GM21576 (cell line): ENCODE measurements at regions not wholly inside any gene's neighbourhood (a gene's known extent, or its start where the extent isn't known, plus 50 kb on each side); places are given as distances from the start of the nearest gene placed in this dataset.

Experiments used
- ATAC-seq: cut with Tn5 transposase; IDR thresholded peaks from one replicate; pipeline ENCODE4 v1.9.1; 2021; ENCODE audit warnings: mild to moderate bottlenecking, moderate library complexity; ENCODE audit not compliant: unreplicated experiment

DNA sequence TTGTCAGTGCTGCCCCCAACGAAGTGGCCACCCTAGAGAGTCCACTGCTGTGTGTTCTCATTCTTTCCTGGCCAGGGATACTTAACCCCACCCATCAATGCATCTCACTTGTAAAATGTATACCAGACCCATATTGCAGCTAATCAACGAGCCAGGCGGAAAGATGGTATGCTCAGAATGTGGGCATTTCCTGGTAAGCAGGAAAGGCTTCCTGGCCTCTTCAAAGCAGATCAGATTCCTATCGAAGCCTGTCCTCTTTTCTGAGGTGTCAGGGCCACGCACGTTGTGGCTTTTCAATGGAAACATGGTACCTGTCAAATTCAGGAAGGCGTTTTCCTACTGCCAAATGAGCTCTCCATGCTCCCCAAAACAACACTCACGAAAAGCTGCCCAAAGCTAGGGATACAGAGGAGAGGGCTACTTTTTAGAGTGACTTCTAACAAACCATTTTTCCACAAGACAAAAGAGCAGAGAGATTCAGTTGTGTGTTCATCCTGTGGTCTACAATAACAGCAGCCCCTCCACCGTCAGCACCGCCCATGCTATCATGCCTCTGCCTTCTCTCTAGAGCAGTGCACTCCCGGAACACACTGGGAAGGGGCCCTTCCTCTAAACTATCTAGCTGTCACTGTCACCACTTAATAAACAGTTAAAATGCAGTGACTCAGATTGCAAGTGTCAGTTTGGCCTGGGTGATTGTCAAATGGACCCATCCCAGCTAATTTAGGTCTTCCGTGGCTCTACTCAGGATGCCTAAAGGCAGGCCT is 535.1 kb downstream of the RNF144A start:
- ATAC-seq: no peak

DNA sequence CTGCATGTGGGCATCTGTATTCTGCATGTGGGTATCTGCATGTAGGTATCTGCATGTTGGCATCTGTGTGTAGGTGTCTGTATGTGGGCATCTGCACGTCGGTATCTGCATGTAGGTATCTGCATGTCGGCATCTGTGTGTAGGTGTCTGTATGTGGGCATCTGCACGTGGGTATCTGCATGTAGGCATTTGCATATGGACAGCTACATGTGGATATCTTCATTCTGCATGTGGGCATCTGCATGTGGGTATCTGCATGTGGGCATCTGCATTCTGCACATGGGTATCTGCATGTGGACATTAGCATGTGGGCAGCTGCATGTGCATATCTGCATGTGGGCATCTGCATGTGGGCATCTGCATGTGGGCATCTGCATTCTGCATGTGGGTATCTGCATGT is 537.4 kb downstream of the RNF144A start:
- ATAC-seq: no peak

DNA sequence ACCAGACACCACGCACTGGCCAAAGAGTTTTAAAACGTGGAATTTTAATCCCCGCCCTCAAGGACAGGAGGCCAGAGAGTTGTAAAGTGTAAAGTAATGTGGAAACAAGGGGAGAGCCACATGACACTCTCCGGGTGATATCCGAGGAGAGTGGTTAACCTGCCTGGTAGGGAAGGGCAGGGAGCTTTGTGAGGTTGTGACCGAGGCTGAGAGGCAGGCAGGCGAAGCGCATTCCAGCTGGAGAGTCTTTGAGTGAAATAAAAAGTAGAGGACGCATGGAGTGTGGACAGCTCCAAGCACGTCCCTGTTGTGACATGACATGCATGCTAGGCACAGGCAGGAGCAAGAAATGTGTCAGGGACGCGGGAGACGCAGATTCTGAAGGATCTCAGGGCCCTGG is 539.5 kb downstream of the RNF144A start:
- no peak for ATAC-seq

DNA sequence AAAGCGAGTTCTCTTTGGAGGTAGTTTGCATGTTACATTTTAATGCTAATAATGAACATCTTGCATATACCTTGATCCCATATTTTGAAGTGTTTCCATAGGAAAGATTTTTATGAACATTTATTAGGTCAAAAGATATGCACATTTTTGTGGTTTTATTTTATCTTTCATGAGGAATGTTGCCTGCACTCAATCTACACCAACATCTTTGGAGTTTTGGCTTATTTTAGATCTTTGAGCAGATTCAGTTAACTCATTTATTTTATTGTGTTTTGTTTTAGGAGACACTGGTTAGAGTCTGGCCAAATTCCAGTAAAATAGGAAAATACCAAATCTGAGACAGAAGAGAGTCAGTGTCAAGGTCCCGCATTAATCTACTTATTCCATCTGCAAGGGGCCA is 540.9 kb downstream of the RNF144A start:
- ATAC-seq: no peak

DNA sequence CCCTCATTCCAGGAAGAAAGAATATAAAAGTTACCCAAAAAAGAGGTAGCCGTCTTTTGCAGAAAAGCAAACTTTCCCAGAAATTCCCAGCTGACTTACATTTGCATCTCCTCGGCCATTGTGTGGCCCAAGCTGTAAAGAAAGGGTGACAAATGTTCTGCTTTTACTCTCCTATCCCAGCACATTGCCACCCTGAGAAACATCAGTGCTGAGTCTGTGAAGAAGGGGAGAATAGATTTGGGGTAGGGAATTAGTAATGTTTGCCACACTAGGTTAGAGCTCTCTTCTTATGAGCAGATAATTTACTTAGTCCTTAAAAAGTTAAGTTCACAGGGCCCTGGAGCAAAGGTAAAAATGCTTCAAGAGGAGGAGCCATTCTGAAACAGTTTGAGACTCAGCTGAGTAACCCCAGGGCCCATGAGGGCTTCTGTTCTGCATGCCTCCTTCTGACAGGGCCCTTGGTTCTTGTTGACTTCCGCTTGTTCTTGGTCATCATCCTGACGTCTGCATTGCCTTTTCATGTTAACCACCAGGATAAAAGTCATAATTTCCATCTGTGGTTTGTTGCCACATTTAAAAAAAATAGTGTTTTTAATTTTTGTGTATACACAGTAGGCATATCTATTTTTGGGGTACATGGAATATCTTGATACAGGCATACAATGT is 550.7 kb downstream of the RNF144A start:
- no peak for ATAC-seq

DNA sequence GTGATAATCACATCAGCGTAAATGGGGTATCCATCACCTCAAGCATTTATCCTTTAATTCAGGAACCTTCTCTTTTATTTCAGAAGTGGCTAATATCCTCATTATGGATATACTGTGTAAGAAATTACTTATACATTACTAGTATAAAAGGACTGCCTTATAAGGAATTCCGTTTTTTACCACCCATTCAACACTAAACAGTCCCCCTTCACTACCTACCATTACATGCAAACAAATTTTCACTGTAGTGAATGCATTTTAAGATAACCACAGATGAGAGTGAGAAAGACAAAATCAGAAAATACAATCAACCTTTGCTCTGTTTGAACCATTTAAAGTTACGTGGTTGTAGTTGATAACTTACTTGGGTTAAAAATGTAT is 551.2 kb downstream of the RNF144A start:
- no peak for ATAC-seq

DNA sequence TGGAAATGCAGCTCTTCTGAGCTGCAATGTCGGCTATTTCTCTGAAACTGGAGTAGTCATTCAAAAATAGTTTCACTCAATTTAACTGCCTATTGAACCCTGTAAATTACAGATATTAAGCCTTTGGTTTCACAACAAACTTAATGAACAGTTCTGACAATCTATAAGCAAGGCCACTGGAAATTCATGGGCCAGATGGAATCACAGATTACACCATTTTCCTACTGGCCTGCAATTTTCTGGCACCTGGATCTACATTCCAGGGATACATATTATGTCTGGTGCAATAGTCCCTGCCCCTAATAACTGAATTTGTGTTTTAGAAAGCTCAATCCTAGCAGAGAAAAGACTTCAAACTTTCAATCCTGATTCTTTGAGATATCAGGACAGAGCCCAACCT is 551.7 kb downstream of the RNF144A start:
- ATAC-seq: no peak

DNA sequence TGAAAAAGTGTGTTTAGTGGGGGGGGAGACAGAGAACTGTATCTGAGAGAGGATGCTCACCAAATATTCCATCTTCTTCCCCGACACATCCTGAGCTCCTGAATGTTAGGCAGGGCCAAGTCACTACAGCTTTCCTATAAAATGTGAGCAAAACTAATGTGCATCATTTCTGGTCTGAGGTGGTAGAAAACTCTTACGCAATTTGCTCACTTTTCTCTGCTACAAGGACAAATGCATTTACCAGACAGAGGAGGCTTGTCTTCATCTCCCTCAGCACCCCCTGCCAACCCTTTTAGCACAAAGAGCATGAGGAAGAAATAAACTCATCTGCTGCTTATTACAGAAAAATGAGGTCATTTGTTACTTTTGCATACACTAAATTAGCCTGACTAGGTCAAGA is 554.0 kb downstream of the RNF144A start:
- ATAC-seq: no peak

DNA sequence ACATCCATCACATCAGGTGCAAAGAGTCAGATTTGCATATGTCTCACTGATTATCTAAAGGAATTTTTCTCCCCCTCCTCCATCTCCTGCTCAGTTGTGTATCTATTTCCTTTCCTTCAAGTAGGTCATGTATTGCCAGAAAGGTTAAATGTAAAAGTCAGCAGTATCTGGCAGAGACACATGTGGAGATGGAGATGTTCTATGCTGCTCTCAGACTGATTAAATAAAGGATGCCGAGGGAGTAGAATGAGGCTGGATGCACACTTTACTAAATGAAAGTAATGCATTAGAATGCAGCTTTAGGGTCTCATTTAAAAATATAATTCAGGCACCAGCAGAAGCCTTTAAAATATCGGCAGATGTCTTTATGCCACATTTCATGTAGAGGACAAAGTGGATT is 555.3 kb downstream of the RNF144A start:
- no peak for ATAC-seq

DNA sequence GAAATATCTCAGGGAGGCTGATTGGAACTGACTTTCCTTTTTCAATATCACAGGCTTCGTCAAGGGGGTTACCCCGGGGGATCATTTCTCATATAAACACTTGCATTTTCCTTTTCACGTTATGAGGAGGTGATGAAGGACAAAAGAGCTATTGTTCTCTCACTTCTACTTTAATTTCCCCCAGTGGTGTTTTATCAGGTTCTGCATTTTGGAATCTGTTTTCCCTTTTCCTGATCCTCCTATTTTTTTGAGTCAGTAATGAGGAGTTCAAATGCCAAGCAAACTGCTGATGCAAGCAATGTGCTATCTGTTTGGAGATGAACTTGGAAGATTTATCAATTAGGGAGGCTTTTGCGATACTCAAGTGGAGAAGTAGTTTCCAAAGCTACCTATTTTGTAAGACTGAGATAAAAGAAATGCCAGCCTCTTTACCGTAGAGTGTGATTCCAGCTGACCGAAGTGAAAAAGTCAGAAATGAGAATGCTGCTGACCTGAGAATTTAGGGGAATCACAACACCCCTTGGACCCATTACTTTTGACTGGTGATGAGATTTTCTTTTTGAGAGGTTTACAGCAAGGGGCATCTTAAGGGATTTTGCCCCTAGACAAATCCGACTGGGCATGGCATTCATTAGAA is 556.0 kb downstream of the RNF144A start:
- ATAC-seq: no peak

DNA sequence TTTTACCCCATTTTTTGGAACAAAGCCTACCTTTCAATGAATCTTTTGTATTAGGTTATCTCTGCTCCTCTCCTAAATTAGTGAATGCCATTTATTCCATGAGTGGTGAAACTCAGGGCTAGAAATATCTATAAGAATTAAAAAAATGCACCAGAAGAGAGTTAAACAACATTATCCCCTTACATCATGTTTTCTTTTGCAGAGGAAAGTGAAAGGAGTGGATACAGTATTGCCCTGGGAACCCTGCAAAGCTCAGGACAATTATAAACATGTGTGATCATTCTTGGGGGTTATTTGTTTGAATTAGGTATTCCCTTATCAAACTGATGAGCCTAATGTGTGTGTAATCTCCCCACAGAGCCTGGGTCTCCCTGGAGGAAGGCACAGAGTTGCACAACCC is 559.2 kb downstream of the RNF144A start:
- ATAC-seq: no peak

DNA sequence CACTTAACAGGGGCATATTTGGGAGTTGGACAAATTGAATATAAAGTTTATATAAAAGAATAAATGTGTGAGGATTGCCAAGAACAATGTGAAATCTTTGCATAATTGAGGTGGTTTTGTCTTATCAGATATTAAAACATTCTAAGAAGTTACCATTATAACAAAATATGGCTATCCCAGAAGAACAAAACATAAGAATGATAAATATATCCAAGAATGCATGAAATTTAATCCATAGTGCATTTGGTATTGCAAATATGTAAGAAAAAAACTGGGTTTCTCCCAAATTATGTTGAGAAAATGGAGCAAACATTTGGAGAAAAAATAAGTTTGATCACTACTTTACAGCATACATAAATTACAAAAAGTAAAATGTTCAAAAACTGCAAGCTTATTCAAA is 562.4 kb downstream of the RNF144A start:
- no peak for ATAC-seq

DNA sequence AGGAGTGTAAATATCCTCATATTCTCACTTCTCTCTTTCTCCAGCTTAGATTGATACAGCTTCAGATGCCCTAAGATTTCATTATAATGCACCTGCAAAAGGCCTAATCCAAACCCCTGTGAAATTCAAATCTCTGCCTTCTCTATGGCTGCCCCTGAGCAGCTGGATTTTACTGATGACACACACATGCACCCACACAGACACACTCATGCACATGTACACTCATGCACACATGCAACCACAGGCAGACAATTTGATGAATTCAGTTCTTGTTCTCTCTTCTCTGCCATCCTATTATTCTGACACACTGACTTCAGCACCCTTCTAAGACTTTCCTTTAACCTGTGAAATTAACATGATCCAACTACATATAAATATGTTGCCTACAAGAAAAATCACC is 563.2 kb downstream of the RNF144A start:
- ATAC-seq: no peak

DNA sequence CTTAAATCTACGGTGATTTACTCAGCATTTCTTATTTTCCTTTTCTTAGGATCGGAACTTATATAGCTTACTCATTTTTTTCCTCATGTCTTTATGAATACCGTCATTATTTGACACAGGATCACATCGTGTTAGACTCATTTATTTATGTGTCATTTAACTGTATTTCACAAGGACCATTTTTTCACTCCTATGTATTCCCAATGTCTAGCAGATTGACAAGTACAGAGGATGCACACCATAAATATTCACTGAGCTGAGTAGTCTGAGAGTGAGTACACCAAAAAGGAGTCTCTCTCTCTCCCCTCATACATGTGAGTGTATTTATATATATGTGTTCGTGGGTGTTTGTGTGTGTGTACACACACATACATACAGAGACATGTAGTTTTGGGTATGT is 573.5 kb downstream of the RNF144A start:
- no peak for ATAC-seq

DNA sequence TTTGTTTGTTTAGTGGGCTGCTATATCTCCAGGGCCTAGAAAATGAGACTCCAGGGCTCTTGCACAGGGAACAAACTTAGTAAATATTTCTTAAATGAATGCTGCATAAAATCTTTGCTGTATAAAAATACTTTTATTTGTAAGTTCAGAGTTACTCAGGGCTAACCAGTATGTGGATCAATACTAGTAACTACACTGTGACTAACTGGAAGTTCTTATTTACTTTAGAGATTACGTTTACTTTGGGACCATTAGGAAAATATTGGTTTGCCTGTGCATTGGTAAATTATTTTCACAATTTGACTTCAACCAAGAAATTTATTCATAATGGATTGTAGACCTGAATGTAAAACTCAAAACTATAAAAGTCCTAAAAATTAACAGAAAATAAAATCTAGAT is 575.5 kb downstream of the RNF144A start:
- no peak for ATAC-seq

DNA sequence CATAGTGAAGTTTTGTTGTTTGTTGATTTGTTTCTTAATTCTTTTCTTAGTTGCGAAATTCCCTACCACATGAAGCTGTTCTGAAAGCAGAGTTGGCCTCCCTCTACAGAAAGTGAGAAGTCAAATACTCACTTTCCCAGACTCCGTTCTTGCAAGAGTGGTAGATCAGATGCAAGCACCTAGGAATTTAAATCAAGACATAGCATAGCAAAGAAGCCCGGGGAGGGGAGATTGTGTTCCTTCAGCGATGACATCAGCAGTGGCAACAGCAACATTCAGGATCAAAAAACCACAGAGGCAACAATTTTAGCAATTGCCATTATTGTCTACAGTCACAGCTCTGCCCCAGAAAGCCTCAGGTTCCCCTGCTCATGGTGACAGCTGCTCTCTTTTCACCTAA is 580.0 kb downstream of the RNF144A start:
- ATAC-seq: no peak

DNA sequence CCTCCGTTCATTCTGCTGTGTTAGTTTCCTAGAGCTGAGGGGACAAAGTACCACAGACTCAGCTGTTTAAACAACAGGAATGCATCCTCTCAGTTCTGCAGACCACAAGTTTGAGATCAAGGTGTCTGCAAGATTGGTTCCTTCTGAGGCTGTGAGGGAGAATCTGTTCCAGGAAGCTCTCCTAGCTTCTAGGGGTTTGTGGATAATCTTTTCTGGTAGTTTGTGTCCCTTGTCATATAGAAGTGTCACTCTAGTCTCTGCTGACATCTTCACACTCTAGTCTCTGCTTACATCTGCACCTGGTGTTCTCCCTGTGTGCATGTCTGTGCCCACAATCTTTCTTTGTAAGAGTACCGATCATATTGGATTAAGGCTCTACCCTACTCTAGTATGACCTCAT is 581.8 kb downstream of the RNF144A start:
- no peak for ATAC-seq

DNA sequence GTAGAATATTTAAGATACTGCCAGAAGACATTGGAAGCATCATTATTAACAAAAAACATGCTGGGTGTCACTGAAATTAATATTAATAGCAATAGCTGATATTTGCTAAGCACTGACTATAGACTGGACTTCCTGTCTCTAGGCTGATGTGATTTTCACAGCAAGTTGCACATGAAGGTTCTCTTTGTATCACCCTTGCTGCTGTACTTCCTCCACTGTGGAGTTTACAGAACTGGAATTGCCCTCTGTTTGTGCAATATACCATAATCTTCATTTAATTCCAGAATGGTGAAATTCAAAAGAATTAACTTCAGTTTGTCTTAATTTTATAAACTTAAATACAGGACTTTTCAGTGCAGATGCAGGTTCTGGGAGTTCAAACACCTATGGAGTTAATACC is 585.1 kb downstream of the RNF144A start:
- ATAC-seq: no peak

DNA sequence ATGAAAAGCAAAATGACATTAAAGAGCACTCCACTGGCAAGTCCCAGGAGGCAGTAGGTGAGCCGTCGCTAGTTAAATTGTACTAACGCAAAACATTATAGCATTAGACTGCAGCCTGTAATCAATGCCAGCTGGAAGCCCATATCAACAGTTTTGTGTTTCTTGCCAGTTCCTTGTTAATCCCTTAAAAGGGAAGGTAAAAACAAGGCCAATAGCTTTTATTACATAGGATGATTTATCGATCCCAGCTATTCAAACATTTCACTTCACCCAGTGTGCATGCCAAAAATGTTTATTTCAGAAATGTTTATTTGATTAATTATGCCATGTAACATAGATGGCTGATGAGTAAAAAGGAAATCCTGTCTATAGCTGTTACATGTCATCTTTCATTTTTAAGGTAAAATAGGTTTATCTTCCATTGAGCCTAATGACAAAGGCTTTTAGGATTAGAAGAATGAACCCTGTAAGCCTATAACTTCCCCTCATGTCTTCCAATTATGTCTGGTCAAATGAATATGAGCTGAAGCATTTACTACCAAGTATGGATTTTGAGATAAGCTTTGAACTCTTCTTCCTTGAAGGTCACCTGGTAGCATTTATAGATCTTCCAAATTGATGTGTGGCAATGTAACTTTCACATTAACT is 591.2 kb downstream of the RNF144A start:
- ATAC-seq: no peak

DNA sequence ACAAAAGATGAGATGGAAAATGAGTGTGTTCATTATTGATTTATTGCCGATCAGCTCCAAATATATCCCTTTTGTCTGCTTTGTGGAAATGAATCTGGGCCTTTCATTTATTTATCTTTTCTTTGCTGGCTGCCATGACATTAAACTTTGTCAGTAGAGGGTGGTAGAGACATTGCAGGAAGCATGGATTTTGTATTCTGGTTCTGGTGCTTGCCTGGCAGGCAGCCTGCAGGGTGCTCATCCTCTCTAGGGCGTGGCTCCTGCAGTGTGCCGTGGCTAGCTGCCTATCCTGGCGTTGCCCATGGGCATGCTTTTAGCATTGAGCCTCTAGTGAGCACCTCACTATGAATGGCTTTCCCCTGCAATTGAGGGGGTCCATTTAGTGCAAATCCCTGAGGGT is 593.1 kb downstream of the RNF144A start:
- no peak for ATAC-seq

DNA sequence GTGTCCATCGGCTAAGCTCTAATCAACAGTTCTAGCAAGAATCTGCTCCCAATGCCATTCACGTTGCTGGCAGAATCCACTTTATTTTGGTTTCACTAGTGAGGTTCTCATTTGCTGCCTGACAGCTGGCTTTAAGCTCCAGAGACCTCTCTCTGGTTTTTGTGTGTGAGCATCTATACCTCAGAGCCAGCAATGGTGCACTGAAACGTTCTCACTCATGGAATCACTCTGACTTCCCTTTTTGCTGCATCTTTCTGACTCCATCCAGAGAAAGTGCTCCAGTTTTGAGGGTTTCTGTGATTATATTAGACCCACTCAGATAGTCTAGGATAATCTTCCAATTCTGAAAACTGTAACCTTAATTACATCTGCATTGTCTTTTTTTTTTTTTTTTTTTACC is 596.6 kb downstream of the RNF144A start:
- ATAC-seq: no peak

DNA sequence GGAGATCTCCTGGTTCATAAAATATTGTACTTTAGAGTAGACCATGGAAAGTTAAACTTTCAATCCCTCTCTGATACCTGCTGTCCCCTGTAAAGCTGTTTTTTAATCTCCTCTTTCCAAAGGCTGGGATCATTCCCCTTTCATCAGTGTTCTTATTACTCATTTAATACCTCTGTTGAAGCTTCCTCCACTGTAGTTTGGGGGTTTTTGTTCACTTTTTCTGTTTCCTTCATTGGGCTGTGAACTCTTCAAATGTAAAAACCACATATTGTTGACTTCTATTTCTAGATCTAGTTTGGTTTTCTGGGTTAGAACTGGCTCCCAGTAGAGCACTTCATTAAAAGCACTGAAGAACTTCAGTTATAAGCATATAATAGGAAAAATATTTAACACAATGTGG is 598.1 kb downstream of the RNF144A start:
- ATAC-seq: no peak
